Loucy (cell line): ENCODE measurements at regions not wholly inside any gene's neighbourhood (a gene's known extent, or its start where the extent isn't known, plus 50 kb on each side); places are given as distances from the start of the nearest gene placed in this dataset.

Source experiments
- EZH2phosphoT487 ChIP-seq: fragments of 200-600 bp; IDR thresholded peaks from 2 replicates; pipeline ENCODE4 v1.6.1; 2018; ENCODE audit warnings: antibody characterized with exemption, mild to moderate bottlenecking, moderate library complexity, borderline replicate concordance
- TF ChIP-seq, protein P1 (sequence below): fragments of 200-600 bp; sonication (generic); conservative IDR thresholded peaks from 2 replicates; pipeline ENCODE4 v1.5.1; 2014; ENCODE audit warnings: mild to moderate bottlenecking, antibody characterized with exemption, low read length

DNA sequence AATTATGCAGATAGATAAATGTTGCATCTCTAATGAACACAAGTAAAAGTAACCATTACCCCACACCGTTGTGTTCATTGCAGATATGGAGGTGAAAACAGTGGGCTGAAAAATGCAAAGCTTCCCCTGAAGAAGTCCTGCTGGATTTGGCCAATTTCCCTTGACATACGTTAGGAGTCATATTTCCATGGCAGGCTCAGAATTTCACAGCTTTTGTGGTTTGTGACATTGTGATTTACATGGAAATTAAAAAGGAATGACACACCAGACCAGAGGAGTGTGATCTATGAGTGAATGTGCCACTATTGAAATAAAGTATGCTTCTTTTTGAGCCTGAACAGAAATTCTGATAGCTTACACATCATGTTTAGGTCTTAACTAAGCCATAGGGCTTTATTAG, 221.1 kb upstream of the TMTC4 start:
- TF ChIP-seq, protein P1, sequence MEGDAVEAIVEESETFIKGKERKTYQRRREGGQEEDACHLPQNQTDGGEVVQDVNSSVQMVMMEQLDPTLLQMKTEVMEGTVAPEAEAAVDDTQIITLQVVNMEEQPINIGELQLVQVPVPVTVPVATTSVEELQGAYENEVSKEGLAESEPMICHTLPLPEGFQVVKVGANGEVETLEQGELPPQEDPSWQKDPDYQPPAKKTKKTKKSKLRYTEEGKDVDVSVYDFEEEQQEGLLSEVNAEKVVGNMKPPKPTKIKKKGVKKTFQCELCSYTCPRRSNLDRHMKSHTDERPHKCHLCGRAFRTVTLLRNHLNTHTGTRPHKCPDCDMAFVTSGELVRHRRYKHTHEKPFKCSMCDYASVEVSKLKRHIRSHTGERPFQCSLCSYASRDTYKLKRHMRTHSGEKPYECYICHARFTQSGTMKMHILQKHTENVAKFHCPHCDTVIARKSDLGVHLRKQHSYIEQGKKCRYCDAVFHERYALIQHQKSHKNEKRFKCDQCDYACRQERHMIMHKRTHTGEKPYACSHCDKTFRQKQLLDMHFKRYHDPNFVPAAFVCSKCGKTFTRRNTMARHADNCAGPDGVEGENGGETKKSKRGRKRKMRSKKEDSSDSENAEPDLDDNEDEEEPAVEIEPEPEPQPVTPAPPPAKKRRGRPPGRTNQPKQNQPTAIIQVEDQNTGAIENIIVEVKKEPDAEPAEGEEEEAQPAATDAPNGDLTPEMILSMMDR = no peak
- no peak for TF ChIP-seq EZH2phosphoT487
